ENCODE measurements at regions not wholly inside any gene's neighbourhood (a gene's known extent, or its start where the extent isn't known, plus 50 kb on each side); places are given as distances from the start of the nearest gene placed in this dataset.

GRCh38 chr7:50189371-50189770, 96.3 kb upstream of the ZPBP start:
- no peak for TF ChIP-seq SREBF2 (IDR thresholded peaks at IDR 0.05; ENCODE audit: low read length)
- TF ChIP-seq JUND (IDR thresholded peaks at IDR 0.05; ENCODE audit: low read depth, low read length) = no peak
- TF ChIP-seq RB1 (IDR thresholded peaks at IDR 0.05; ENCODE audit: borderline replicate concordance) = no peak

All from GM12878 (cell line).